ENCODE measurements at regions not wholly inside any gene's neighbourhood (a gene's known extent, or its start where the extent isn't known, plus 50 kb on each side); places are given as distances from the start of the nearest gene placed in this dataset.

DNA sequence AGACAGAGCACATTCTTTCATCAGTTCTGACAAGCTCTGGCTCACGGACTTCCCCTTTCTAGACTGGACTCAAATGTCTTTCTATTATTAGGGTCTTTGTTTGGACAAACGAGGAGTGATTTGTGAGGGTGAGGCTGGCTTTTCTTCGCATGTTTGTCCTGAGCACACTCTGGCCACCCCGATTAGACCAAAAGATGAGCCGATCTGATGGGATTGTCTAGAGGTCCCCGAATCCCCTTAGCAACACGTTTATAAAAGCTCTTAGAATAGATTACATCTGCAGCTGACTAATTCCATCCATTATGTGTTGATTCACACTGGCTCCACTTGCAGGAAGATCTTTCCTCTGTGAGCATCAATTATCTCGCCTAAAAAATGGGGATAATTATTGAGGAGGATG is 675.4 kb upstream of the AUTS2 start (continued):
- TF ChIP-seq YY1 (IDR thresholded peaks at IDR 0.05; ENCODE audit: low read depth, low read length) (no peak), TEAD4 (IDR thresholded peaks at IDR 0.05; ENCODE audit: low read depth, low read length) (no peak), GTF2F1 (IDR thresholded peaks at IDR 0.05; ENCODE audit: borderline replicate concordance, low read depth, low read length) (no peak), EGR1 (IDR thresholded peaks at IDR 0.05; ENCODE audit: borderline replicate concordance, low read depth, low read length) (no peak), JUN (IDR thresholded peaks at IDR 0.05; ENCODE audit: low read depth, low read length) (no peak)

Data from H1 (cell line).